ENCODE measurements at regions not wholly inside any gene's neighbourhood (a gene's known extent, or its start where the extent isn't known, plus 50 kb on each side); places are given as distances from the start of the nearest gene placed in this dataset.

DNA sequence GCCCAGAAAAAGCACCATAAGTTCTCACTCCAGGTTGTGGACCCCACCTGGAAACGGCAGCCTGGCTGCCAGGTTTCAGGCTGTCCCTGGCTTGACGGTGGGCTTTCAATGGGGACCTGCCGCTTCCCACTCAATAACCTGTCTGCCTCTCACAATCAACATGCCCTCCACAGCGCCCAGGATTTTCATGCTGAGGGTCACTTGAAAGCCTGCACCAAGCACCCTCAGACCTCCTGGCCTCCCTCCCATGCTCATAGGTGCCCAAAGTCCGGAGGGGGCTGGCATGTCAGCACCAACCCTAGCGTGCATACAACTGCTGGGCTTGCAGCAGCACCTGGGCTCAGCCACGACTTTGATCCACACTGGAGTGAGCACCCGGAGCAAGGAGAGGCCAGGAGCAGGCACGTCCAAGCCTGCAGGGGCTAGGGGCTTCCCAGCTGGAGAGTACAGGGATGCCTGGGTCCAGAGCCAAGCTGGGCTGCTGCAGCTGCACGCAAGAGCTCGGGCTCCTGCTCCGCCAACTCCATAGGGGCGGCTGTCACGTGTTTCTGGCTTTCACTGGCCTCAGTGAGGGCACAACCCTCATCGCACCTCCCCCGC, 1214.3 kb upstream of the RAG2 start:
- TF ChIP-seq, protein P1, sequence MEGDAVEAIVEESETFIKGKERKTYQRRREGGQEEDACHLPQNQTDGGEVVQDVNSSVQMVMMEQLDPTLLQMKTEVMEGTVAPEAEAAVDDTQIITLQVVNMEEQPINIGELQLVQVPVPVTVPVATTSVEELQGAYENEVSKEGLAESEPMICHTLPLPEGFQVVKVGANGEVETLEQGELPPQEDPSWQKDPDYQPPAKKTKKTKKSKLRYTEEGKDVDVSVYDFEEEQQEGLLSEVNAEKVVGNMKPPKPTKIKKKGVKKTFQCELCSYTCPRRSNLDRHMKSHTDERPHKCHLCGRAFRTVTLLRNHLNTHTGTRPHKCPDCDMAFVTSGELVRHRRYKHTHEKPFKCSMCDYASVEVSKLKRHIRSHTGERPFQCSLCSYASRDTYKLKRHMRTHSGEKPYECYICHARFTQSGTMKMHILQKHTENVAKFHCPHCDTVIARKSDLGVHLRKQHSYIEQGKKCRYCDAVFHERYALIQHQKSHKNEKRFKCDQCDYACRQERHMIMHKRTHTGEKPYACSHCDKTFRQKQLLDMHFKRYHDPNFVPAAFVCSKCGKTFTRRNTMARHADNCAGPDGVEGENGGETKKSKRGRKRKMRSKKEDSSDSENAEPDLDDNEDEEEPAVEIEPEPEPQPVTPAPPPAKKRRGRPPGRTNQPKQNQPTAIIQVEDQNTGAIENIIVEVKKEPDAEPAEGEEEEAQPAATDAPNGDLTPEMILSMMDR (IDR thresholded peaks at IDR 0.05), result no peak
- DNase-seq (ENCODE audit: extremely low spot score, unreplicated experiment), result no peak
- H3K27me3 Mint-ChIP-seq (ENCODE audit: unreplicated experiment), result no peaks in the 10 kb centered on the region
- no peaks in the 10 kb centered on the region for H3K9me3 Mint-ChIP-seq (ENCODE audit: unreplicated experiment)
- no peak overlapping the region for H3K27ac Mint-ChIP-seq (ENCODE audit: unreplicated experiment)
- no peaks in the 10 kb centered on the region for H3K4me1 Mint-ChIP-seq (ENCODE audit: unreplicated experiment)
- H3K4me3 Mint-ChIP-seq (ENCODE audit: unreplicated experiment), result no peak overlapping the region
- H3K36me3 Mint-ChIP-seq (ENCODE audit: unreplicated experiment), result no peaks in the 10 kb centered on the region

DNA sequence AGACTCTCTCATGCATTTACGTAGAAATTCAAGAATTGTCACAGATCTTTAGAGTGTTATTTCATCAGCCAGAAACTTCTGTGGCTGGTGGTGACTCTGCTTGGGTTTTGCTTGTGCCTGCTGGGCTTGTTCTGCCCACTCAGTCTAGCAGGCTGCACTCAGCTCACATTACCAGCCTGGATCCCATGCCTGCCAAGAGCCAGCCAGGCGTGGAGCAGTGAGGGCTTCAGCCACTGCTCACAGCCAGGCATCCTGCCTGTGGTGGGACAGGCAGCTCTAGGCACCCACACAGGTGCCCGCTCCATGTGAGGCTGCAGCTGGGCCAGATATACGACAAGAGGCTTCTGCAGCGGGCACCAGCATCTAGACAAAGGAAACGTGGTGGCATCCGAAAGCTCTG, 1213.3 kb upstream of the RAG2 start:
- no peak for DNase-seq (ENCODE audit: extremely low spot score, unreplicated experiment)
- no peaks in the 10 kb centered on the region for H3K36me3 Mint-ChIP-seq (ENCODE audit: unreplicated experiment)
- TF ChIP-seq, protein P1 (IDR thresholded peaks at IDR 0.05), result no peak
- H3K4me1 Mint-ChIP-seq (ENCODE audit: unreplicated experiment), result no peaks in the 10 kb centered on the region
- no peak overlapping the region for H3K27ac Mint-ChIP-seq (ENCODE audit: unreplicated experiment)
- no peaks in the 10 kb centered on the region for H3K27me3 Mint-ChIP-seq (ENCODE audit: unreplicated experiment)
- H3K9me3 Mint-ChIP-seq (ENCODE audit: unreplicated experiment), result peaks cover 4% of the 10 kb centered on the region
- H3K4me3 Mint-ChIP-seq (ENCODE audit: unreplicated experiment), result no peak overlapping the region

DNA sequence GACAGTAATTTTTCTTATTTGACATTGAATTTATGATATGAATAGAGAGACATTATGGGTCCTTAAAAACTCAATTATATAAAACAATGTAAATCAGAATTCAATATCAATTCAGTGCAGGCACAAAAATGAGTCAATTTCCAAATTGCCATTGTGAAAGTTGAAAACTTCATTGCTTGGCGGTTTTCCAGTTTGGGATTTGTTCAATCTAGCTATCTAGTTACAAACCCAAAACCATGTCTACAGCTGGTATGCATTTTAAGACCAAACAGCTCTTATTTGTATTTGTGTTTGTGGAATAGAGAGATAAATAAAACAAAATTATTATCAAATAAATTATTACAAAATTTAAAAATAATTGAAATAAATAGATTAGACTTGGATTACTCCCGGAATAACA, 1206.6 kb upstream of the RAG2 start:
- Mint-ChIP-seq H3K4me3 (ENCODE audit: unreplicated experiment) (no peak overlapping the region), H3K27me3 (ENCODE audit: unreplicated experiment) (no peaks in the 10 kb centered on the region), H3K27ac (ENCODE audit: unreplicated experiment) (no peak overlapping the region), H3K36me3 (ENCODE audit: unreplicated experiment) (no peaks in the 10 kb centered on the region), H3K4me1 (ENCODE audit: unreplicated experiment) (no peaks in the 10 kb centered on the region), H3K9me3 (ENCODE audit: unreplicated experiment) (peaks cover 14% of the 10 kb centered on the region)
- DNase-seq (ENCODE audit: extremely low spot score, unreplicated experiment), result no peak
- TF ChIP-seq, protein P1 (IDR thresholded peaks at IDR 0.05), result no peak

DNA sequence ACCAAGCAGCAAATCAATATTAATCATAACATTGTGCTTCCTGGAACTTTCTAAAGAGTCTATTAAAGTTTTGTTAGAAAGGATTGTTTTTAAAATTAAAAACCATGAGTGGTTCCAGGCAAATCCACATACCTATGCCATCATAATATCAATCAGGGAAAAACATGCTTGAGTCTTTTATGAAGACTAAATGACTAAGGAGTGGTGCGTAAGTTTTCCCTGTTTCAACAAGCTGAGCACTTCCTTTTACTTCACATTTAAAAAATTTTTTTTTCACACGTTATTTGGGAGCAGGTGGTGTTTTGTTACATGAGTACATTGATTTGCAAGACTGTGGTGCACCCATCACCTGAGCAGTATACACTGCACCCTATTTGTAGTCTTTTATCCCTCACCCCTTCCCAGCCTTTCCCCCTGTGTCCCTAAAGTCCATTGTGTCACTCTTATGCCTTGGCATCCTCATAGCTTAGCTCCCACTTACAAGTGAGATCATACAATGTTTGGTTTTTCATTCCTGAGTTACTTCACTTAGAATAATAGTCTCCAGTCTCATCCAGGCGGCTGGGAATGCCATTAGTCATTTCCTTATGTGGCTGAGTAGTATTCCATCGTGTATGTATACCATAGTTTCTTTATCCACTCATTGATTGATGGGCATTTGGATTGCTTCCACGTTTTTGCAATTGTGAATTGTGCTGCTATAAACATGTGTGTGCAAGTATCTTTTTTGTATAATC, 1190.3 kb upstream of the RAG2 start:
- Mint-ChIP-seq H3K4me1 (ENCODE audit: unreplicated experiment) (peaks cover 21% of the 10 kb centered on the region), H3K27ac (ENCODE audit: unreplicated experiment) (peak overlapping the region; percentile 77), H3K36me3 (ENCODE audit: unreplicated experiment) (peaks cover 25% of the 10 kb centered on the region), H3K4me3 (ENCODE audit: unreplicated experiment) (no peak overlapping the region), H3K27me3 (ENCODE audit: unreplicated experiment) (no peaks in the 10 kb centered on the region), H3K9me3 (ENCODE audit: unreplicated experiment) (peaks cover 38% of the 10 kb centered on the region)
- DNase-seq (ENCODE audit: extremely low spot score, unreplicated experiment), result no peak
- TF ChIP-seq, protein P1 (IDR thresholded peaks at IDR 0.05), result no peak

DNA sequence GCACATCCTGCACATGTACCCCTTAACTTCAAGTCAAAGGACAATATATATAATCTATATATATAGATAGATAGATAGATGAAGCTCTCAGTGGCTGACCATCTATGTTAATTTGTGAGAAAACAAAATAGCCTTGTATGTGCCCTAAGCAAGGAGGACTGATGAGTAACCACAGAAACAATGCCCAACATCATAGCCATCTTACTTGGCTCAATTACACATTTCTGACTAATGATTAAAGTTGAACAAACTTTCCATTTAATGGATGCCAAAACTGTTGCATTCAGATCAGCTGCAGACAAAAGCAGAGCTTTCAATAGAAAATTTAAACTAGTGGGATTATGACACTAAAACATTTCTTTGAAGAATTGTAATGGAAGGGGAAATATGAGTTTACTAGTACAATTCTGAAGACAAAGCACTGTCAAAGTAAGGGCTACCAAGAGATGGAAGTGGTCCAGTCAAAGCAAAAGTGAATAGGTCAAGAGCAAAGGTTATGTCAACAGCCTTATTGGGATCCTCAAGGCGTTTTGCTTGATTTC, 1188.2 kb upstream of the RAG2 start:
- peaks cover 21% of the 10 kb centered on the region for H3K4me1 Mint-ChIP-seq (ENCODE audit: unreplicated experiment)
- peak overlapping the region; percentile 60 for H3K27ac Mint-ChIP-seq (ENCODE audit: unreplicated experiment)
- peaks cover 32% of the 10 kb centered on the region for H3K36me3 Mint-ChIP-seq (ENCODE audit: unreplicated experiment)
- no peak for DNase-seq (ENCODE audit: extremely low spot score, unreplicated experiment)
- H3K9me3 Mint-ChIP-seq (ENCODE audit: unreplicated experiment), result peaks cover 48% of the 10 kb centered on the region
- H3K4me3 Mint-ChIP-seq (ENCODE audit: unreplicated experiment), result no peak overlapping the region
- H3K27me3 Mint-ChIP-seq (ENCODE audit: unreplicated experiment), result no peaks in the 10 kb centered on the region
- TF ChIP-seq, protein P1 (IDR thresholded peaks at IDR 0.05), result no peak

Measured in osteocyte (in vitro differentiated cells).